Inflammatory macrophage treated with lipopolysaccharide for 1 hour (primary cell): ENCODE measurements at regions not wholly inside any gene's neighbourhood (a gene's known extent, or its start where the extent isn't known, plus 50 kb on each side); places are given as distances from the start of the nearest gene placed in this dataset.

Experiments
- DNase-seq, 2 donors: peaks; one replicate each; pipeline ENCODE4 v3.0.0-alpha.2; 2020 to 2022

DNA sequence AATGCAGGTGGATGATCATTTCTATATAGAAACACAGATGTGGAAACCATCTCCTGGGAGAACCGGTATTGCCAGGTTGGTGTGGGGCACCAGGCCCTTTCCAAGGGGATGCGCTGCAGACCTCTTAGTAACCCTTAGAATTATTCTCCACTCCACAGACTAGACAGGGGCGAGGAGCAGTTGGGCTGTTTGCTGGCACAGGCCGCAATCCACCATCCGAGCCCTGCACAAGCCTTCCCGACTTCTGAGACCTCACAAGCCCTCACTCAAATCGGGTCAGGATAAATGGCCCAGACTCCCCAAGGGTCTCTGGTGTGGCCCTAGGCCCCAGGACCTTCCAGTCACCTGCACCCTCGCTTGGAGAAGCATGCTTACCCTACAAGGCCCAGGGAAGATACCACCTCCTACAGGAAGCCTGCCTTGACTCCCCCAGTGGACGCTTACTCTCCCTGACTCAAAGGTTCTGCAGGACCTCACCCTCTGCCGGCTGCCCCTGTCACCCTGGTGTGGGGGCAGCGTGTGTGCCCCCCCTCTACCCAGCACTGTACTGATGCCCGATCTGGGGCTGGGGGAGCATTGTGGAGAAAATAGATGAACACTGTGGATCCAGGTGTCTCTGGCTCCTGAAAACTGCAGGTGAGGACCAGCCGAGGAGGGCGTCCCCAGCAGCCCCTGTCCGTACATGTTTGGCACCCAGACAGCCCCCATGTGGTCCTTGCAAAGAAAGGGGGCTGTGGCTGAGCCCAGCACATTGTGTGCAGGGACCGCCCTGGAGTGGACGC, 49.8 kb upstream of the ACSF3 start:
- no peak for DNase-seq
